D341Med (cell line): ENCODE measurements at regions not wholly inside any gene's neighbourhood (a gene's known extent, or its start where the extent isn't known, plus 50 kb on each side); places are given as distances from the start of the nearest gene placed in this dataset.
"Not testable (repeated sequence)": the region's sequence is repeated elsewhere in the genome, so short reads cannot be mapped to it uniquely, and the experiment has no call there.

Experiments
- DNase-seq: peaks from one replicate; pipeline ENCODE4 v3.0.0; 2012; ENCODE audit warnings: low spot score

GRCh38 chr4:188738290-188738689 is 599.0 kb downstream of the TRIML1 start:
- not testable (repeated sequence) for DNase-seq

DNA sequence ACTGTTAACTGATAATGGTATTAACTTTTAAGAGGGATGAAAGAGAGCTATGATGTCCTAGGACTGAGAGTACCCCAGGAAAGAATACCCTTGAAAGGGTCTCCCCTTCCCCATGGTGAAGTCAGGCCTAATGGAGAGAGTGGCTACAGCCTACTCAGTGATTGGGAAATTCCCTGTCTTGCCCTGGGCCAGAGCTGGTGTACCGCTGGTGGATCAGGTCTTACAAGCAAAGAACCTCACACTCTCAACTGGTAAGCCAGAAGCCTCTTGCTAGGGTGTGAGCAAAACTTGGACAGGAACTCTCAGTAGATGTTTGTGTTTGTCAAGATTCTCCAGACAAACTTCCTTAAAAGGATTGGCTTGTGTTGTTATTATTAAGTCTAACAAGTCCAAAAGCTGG is 600.9 kb downstream of the TRIML1 start:
- not testable (repeated sequence) for DNase-seq

DNA sequence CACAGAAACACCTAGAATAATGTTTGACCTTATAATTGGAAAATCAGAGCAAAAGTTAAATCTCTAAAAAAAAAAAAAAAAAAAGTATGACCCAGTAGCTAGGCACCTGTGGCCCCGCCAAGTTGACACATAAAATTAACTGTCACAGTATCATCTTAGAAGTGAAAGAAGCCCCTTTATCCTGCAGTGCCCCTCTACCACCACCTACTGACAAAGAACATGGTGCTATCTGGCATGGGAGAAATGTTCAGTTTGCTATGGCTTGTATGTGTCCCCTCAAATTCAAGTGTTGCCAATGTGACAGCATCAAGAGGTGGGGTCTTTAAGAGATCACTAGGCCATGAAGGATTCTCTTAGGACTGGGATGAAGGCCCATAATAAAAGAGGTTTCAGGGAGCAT is 601.5 kb downstream of the TRIML1 start:
- DNase-seq, result not testable (repeated sequence)

GRCh38 chr4:188754372-188755002 is 615.2 kb downstream of the TRIML1 start:
- no peak for DNase-seq

DNA sequence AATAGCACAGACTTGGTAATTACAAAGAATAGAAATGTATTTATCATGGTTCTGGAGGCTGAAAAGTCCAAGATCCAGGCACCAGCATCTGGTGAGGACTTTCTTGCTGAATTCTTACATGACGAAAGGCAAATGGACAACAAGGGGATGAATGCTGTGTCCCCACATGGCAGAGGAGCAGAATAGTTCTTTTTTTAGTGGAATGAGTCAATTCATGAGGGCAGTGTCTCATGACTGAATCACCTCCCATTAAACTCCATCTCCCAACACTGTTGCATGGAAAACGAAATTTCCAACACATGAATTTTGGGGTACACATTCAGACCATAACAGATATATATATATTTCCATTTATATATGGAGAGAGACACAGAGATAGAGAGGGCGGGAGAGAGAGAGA is 628.3 kb downstream of the TRIML1 start:
- DNase-seq, result no peak

DNA sequence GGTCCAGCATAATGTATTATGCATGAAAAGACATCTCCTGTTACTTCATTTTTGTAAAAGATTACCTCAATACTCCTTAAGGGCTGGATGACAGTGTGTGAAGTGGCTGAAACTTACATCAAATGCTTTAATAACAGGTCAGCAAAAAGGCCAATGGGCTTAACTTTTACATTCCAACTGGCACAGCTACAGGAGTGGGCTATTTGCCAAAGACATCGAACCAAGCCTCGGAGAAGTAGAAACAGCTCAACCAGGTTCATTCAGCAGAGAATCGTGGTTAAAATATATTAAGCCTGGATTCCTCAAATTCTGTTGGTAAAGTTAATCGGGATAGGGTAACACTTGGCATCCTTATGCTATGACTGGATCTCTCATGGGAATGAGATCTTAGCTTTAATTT is 639.7 kb downstream of the TRIML1 start:
- no peak for DNase-seq

- DNase-seq, result no peak
Observed at GRCh38 chr4:188779581-188779980, 640.3 kb downstream of the TRIML1 start.

GRCh38 chr4:188780028-188780427 is 640.8 kb downstream of the TRIML1 start:
- no peak for DNase-seq

DNA sequence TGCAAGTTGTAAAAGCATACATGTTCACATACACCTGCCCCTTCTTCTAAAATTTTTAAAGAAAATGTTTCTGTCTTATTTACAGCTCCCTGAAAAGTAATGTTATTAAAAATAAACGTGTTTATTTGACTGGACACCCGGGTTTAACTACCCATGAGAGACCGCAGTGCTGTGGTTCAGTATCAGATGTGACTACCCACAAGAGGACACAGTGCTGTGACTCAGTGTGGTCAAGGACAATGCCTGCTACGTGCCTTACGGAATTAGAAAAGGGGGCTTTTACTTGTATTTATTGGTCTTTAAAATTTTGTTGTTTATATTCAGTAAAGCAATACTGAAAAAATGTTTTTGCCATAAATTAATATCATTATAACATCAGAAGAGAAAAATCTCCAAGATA is 641.4 kb downstream of the TRIML1 start:
- DNase-seq, result no peak

DNA sequence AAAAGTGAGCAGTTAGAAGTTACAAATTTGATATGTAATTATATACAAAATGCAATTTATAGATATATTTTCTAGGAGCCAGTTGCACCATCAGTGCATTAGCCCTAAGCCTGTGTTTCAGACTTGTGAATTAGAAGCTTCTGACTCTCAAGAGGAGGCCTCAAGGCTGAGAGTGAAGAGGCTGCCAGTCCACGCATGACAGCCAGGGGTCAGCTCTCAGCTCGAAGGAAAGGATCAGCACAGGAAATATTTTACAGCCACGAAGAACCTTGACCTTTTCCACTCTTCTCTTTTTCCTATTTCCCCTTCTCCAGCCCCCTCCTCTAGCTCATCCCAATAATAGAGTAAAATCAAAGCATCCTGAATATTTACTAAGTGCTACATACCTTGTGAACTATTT is 642.4 kb downstream of the TRIML1 start:
- peak; percentile 46 for DNase-seq

DNA sequence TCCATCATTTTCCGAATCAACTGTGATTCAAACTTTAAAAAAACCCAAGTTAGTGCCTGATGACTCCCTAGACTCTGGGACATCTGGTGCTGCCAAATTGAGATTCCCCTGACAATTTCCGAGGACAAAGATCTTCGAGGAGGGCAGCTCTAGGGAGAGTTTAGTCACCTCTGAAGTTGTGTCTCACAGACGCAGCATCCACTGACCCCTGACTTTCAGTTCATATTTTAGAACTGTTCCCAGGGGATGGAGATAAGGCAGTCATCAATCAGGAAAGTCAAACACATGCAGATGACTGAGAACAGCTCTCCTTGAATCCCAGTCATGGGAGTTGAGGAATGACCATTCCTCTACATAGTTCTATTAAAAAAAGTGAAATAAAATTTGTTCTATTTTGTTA is 643.9 kb downstream of the TRIML1 start:
- DNase-seq, result no peak

- no peak for DNase-seq
Observed at GRCh38 chr4:188783606-188784160, 644.4 kb downstream of the TRIML1 start.

- not testable (repeated sequence) for DNase-seq
Observed at GRCh38 chr4:188796600-188796999, 657.4 kb downstream of the TRIML1 start.

DNA sequence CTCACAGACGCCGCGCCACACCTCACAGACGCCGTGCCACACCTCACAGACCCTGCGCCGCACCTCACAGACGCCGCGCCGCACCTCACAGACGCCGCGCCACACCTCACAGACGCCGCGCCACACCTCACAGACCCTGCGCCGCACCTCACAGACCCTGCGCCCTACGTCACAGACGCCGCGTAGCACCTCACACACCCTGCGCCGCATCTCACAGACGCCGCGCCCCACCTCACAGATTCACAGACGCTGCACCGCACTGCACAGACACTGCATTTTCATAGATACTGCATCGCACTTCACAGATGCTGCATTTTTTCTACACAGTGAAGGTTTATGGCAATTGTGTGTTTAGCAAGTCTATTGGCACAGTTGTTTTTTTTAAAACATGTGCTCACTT is 657.8 kb downstream of the TRIML1 start:
- DNase-seq, result not testable (repeated sequence)

DNA sequence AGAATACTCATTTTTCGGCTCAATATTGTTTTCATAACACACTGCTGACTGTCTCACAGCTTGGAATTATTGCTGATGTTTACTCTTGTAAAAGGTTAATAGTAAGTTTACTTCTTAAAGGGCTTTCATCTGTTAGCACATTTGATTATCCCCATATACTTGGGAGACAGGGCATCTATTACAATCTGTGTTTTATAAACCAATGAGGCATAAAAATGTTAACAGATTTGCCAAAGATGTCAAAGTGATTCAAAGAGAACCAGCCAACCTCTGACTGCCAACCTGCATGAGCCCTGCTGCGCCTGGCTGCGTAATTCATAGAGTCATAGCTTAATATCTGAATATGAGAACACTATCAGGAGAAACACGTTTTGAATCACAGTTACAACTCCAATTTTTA is 665.6 kb downstream of the TRIML1 start:
- DNase-seq, result no peak

DNA sequence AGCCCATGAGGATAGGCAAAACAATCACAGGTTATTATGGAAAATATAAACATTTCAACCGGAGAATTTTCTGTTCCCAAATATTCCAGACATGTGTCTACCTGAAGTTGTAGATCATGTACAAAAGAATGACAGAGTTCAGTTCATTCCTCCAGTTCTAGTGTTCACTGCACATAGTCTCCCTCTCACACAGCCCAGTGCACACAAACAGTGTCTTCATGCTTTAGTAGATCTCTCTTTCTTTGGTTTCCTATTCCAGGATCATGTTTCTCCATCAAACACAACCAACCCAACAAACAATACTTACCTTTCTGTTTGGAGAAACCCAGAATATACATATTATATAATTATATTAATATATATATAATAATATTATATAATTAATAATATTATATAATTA is 671.9 kb downstream of the TRIML1 start:
- no peak for DNase-seq

DNA sequence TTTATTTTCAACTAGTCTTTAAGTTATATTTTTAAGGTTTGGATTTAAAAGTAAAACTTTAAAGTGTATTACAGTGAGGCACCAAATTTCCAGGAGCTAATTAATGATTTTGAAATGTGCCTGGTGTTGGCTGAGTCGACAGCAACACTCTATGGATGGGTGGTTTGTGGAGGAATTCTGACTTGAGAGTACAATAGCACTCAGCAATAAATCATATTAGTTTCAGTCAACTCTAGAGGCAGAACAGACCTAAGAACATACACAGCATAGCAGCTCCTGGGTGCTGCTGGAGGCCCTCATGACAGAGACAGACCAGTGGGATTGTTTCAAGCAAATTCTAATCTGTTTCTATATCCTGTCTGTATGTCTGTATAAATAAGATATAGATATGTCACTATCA is 673.4 kb downstream of the TRIML1 start:
- no peak for DNase-seq

GRCh38 chr4:188818300-188818699 is 679.1 kb downstream of the TRIML1 start:
- no peak for DNase-seq

DNA sequence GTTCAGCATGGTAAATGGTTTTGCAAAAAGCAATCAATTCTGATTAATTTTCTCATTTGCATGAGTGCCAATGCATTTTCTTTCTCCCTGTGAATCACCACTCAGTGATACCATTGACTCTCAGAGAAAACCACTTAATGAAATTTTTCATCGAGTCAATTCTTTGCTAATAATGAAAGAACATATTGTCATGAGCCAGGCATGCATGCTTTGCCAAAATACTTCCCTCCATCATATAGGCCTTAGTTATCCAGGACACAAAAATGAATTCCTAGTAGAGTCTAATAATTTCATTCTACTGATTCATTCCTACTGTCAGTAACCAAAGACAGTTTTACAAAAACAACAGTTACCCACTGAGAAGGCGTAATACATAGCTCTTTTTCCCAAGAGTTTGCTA is 680.0 kb downstream of the TRIML1 start:
- DNase-seq, result no peak

DNA sequence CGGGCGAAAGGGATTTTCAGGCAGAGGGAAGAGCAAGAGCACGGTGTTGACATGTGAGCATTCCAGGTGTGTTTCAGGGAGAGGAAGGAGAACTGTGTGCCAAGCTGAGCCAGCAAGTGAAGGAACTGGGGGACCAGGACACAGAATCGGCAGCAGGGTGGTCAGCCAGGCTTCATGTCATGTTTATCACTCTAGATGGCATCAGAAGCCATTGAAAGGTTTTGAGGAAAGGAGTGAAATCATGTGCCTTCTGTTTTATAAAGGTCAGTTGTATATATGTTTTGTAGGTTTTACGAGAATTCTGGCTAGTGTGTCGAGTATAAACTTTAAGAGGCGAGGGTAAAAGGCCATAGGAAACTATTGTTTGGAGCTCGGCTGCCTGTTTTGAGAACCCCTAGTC is 682.3 kb downstream of the TRIML1 start:
- DNase-seq, result no peak

DNA sequence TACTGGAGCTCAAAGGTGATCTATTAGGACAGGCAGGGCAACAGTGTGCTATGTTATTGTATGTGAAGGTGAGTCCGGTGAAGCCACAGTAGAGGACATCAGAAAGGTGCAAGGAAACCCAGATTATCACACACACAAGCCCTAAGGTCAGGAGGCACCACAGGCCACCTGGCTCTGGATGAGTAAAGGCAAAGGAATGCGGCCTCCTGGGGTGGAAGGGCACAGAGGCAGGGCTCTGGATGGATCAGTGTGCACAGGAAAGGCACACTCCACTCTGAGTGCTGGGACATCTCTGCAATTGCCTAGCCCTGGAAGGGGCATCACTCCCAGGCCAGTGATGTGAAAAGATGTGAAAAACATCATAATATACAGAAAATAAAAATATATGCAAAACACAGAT is 683.5 kb downstream of the TRIML1 start:
- DNase-seq, result peak; percentile 26

DNA sequence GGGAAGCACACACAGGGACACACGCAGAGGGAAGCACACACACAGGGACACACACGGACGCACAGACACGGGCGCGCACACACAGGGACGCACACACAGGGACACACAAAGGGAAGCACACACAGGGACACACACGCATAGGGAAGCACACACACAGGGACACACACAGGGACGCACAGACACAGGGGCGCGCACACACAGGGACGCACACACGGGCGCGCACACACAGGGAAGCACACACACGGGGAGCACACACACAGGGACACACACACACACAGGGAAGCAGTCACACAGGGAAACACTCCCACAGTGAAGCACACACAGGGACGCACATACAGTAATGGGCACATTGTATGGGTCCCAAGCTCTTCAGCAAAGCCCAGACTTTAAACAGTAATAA is 685.3 kb downstream of the TRIML1 start:
- no peak for DNase-seq

DNA sequence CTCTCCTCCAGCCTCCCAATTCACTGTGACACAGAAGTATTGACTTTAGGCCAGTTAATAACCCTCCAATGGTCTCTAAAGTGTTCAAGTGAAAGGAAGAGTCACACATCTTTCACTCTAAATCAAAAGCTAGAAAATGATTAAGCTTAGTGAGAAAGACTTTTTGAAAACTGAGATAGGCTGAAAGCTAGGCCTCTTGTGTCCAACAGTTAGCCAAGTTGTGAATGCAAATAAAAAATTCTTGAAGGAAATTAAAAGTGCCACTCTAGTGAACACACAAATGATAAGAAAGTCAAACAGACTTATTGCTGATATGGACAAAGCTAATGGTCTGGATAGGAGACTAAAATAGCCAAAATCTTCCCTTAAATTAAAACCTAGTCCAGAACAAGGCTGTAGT is 687.2 kb downstream of the TRIML1 start:
- no peak for DNase-seq

DNA sequence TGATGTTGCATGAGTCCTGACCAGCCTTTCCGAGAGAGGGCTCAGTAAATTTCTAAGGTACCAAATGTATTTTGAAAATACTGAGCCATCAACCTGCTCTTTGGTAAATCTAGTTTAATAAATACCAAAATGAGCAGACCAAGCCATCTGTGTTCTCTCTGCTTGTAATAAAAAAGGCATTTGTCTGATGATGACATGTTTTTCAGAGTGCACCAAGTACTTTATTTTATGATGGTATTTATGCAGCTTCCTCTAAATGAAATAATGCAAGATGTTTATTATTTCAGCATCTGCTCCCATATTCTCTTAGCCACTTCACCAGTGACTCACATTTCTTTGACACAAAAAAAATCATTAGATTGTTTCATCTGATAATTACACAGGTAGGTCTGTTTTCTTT is 700.5 kb downstream of the TRIML1 start:
- no peak for DNase-seq
